NCI-H446 treated with DMSO at 0.1 percent for 48 hours (cell line): ENCODE measurements at regions not wholly inside any gene's neighbourhood (a gene's known extent, or its start where the extent isn't known, plus 50 kb on each side); places are given as distances from the start of the nearest gene placed in this dataset.
"Not testable (repeated sequence)": the region's sequence is repeated elsewhere in the genome, so short reads cannot be mapped to it uniquely, and the experiment has no call there.

Experiments used
- DNase-seq: peaks from one replicate; lab custom pipeline; 2025; lab: John Stamatoyannopoulos, UW

- DNase-seq, result no peak
These were observed 574.3 kb upstream of the CA10 start for GRCh38 chr17:52732841-52733240.

DNA sequence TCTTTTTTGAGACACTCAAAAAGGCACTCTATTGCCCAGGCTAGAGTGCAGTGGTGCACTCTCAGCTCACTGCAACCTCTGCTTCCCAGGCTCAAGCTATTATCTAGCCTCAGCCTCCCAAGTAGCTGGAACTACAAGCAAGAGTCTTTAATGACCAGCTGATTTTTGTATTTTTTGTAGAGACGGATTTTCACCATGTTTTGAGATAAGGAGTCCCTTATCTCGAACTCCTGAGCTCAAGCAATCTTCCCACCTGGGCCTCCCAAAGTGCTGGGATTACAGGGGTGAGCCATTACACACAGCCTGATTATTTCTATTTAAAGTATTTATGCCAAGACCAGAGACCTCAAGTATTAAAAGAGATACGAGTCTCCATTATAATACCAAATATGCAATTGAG, 566.1 kb upstream of the CA10 start:
- DNase-seq, result no peak

DNA sequence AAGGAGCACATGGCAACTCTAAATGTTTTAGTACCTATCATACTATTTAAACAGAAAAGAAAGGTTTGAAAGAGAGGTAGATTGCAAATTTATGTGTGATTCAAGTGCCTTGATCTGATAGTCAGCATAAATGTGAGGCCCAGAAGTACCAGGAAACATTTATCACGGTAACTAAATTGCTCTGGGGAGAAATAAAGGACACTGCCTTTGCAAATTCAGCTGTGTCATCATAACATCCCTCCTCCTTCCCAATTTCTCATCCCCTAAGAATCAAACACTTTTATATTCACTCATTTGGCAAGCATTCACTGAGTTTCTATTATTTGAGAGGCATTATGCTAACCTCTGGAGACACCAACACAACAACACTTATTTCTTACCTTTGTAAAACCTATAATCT, 563.4 kb upstream of the CA10 start:
- DNase-seq, result no peak

DNA sequence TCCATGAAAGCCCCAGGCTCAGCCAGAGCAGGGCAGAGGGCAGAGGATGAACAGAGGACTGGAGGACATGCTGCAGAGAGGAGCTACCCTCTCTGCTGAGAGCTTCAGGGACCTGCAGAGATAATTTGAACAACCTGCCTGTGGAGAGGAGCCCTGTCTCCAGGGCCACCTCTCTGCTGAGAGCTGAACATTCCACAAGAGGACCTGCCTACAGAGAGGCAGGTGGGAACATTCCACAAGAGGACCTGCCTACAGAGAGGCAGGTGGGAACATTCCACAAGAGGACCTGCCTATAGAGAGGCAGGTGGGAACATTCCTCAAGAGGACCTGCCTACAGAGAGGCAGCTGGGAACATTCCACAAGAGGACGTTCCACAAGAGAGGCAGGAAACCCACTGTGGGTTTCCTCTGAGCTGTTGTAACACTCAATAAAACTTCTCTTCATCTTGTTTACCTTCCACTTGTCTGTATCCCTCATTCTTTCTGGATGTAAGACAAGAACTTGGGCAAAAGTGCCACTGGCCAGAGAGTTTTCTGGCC, 551.9 kb upstream of the CA10 start:
- DNase-seq, result no peak

DNA sequence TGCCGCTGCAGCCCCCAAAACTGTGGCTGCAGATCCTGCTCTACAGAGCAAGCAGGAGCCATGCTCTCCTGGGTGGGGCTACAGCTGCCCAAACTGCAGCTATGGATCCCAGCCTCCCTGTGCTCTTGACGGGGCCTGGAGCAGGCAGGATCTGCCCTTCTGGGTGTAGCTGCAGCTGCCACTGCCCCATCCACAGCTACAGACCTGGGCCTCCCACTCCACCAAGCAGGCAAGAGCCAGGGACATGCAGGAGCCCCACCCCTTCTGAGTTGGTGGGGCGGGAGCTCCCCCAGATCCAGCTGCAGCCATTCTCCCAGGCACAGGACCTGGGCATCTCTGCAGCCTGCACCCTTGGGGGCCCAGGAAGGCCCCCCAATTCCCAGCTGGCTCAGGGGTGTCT, 551.2 kb upstream of the CA10 start:
- no peak for DNase-seq

DNA sequence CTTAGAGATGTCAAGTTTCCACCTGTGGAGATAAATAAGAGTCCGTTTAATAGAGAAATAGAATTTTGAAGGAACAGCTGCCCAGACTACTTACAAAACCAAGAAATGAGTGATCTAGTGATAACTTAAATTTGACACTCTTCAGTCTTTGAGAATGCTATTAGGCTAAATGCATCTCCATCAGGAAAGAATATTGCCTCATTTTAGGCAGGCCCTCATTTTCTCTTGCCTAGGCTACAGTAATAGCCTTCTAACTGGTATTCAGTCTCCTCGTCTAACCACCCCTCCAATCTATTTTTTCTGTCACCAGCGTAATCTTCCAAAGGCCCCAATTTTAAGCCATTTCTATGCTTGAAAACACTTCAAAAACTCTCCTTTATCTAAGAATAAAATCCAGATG, 537.8 kb upstream of the CA10 start:
- no peak for DNase-seq

DNA sequence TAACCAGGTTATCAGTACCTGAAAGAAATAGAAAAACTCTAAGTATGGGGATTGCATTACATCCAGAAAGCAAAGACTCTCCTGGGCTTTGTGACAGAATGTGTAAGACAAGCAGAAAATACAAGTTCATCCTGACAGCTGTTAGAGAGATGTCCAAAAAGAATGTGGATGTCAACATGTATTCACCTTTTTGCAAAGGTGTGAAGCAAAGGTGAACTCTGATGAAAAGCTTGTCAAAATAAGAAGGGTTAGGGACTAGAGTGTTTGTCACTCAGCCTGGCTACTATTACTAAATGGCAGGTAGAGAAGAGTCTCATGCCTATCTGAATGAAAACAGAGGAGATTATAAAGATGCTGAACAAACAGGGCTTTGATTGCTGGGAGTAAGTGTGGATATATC, 527.6 kb upstream of the CA10 start:
- DNase-seq, result no peak

GRCh38 chr17:52681480-52681879, 523.0 kb upstream of the CA10 start:
- no peak for DNase-seq

- no peak for DNase-seq
These were observed 519.7 kb upstream of the CA10 start for GRCh38 chr17:52678211-52678610.

GRCh38 chr17:52674686-52675085, 516.2 kb upstream of the CA10 start:
- DNase-seq, result no peak

GRCh38 chr17:52673791-52674190, 515.3 kb upstream of the CA10 start:
- no peak for DNase-seq

GRCh38 chr17:52666264-52666663, 507.8 kb upstream of the CA10 start:
- no peak for DNase-seq

- DNase-seq, result no peak
These were observed 502.2 kb upstream of the CA10 start for GRCh38 chr17:52660692-52661091.

- no peak for DNase-seq
These were observed 494.5 kb upstream of the CA10 start for GRCh38 chr17:52653014-52653413.

DNA sequence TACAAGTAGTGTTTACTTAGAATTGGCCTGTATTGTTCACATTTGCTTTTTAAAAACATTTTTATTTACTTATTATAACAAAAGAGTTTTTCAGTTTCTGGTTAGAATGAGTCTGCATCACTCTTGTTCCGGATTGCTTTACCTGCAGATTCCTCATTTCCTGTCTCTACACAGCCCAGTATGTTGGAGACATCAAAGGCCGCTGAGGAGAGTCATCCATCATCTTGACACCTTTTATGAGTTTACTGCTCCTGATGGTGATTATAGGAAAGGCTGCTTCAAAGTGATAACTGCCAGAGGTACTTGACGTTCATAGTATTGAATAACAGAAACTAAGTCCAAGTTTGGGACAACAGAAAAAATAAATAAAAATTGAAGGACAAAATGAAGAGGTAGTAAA, 490.5 kb upstream of the CA10 start:
- DNase-seq, result no peak

- no peak for DNase-seq
These were observed 488.9 kb upstream of the CA10 start for GRCh38 chr17:52647411-52647810.

- no peak for DNase-seq
These were observed 477.9 kb upstream of the CA10 start for GRCh38 chr17:52636443-52636842.

GRCh38 chr17:52606590-52606989, 448.1 kb upstream of the CA10 start:
- no peak for DNase-seq

DNA sequence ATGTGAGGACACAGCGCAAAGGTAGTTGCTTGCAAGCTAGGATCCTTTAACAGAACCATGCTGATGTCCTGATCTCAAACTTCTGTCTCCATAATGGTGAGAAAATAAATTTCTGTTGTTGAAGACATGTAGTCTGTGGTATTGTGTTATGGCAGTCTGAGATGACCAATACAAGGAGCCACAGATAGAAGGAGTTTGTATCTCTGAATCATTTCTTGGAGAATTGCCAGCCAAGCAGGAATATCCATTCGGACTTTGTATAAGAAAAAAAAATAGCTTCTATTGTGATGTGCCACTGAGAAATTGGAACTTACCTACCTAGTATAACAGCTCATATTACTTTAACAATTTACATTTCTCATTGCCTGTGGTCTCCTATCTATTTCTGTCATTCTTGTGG, 447.6 kb upstream of the CA10 start:
- no peak for DNase-seq

DNA sequence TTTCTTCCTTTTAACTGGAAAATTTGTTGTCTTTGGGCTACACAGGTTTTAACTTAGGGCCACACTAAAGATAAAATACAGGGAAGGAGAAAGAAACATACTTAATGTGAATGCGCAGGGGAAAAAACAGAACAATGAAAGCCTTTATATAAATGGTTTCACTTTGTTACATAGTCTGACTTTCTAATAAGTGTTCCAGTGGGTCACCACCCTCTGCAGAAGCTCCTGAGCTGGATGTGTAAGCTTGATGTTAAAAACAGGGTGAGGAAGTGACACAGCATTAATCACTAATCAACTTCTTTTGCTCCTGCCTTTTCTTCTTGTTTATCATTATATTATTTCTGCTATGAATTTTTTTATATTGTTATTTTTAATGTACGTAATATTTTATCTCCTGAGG, 445.6 kb upstream of the CA10 start:
- DNase-seq, result no peak

DNA sequence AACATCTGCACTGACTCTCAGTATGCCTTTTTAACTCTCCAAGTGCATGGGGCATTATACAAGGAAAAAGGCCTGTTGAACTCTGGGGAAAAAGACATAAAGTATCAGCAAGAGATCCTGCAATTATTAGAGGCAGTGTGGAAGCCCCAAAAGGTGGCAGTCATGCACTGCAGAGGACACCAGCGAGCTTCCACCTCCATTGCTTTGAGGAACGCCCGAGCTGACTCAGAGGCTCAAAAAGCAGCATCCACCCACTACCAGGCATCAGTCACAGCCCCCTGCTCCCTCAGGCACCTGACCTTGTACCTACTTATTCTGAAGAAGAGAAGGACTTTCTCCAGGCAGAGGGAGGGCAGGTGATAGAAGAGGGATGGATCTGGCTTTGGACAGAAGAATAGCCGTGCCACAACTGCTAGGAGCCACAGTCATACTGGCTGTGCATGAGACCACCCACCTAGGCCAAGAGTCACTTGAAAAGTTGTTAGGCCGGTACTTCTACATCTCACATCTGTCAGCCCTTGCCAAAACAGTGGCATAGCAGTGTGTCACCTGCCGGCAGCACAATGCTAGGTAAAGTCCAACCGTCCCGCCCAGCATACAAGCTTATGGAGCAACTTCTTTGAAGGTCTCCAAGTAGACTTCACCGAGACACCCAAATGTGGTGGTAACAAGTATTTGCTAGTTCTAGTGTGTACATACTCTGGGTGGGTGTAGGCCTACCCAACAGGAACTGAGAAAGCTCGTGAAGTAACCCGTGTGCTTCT, 439.1 kb upstream of the CA10 start:
- not testable (repeated sequence) for DNase-seq

GRCh38 chr17:52594516-52594915, 436.0 kb upstream of the CA10 start:
- no peak for DNase-seq

- no peak for DNase-seq
These were observed 388.5 kb upstream of the CA10 start for GRCh38 chr17:52546990-52547389.

GRCh38 chr17:52546493-52546892, 388.0 kb upstream of the CA10 start:
- DNase-seq, result no peak
